Bronchial epithelial cell (primary cell): ENCODE measurements at regions not wholly inside any gene's neighbourhood (a gene's known extent, or its start where the extent isn't known, plus 50 kb on each side); places are given as distances from the start of the nearest gene placed in this dataset.

Source experiments
- DNase-seq: peaks from one replicate; pipeline ENCODE4 v3.0.0-alpha.2; 2010; ENCODE audit warnings: low read depth
- FAIRE-seq: peaks from 2 replicates; lab custom pipeline; 2011; peaks lifted over from hg19 to GRCh38; lab: Jason Lieb, UNC
- H3K27me3 ChIP-seq: 2 replicates; pipeline ENCODE4 v1.5.1; 2011; ENCODE audit warnings: low read length; ENCODE audit not compliant: control insufficient read depth, insufficient read depth
- H3K36me3 ChIP-seq: 2 replicates; pipeline ENCODE4 v1.5.1; 2011; ENCODE audit warnings: low read length; ENCODE audit not compliant: control insufficient read depth, insufficient read depth
- H3K4me3 ChIP-seq: 2 replicates; pipeline ENCODE4 v1.5.1; 2011; ENCODE audit warnings: mild to moderate bottlenecking, low read depth, low read length, control low read depth
- TF ChIP-seq, protein P1 (sequence below): IDR thresholded peaks from 2 replicates; pipeline ENCODE4 v1.5.1; 2011; ENCODE audit warnings: mild to moderate bottlenecking, moderate library complexity, low read length, control low read depth, inconsistent platforms; ENCODE audit not compliant: insufficient read depth, severe bottlenecking

DNA sequence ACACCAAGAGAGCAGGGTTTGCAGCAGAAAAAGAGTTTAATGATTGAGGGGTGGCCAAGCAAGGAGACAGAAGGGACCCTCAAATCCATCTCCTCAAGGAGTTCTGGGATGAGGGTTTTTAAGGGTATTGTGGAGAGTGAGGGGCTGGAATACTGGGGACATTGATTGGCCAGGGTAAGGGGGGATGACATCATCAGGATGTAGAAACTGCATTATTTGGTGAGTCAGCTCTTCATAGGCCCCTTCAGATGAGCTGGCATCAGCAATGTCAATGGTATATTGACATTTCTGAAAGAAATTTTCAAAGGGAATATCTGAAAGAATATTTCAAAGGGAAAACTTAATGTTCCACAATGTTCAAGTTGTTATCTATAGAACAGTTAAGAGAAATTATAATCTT, 168.1 kb upstream of the SNX7 start:
- TF ChIP-seq, protein P1, sequence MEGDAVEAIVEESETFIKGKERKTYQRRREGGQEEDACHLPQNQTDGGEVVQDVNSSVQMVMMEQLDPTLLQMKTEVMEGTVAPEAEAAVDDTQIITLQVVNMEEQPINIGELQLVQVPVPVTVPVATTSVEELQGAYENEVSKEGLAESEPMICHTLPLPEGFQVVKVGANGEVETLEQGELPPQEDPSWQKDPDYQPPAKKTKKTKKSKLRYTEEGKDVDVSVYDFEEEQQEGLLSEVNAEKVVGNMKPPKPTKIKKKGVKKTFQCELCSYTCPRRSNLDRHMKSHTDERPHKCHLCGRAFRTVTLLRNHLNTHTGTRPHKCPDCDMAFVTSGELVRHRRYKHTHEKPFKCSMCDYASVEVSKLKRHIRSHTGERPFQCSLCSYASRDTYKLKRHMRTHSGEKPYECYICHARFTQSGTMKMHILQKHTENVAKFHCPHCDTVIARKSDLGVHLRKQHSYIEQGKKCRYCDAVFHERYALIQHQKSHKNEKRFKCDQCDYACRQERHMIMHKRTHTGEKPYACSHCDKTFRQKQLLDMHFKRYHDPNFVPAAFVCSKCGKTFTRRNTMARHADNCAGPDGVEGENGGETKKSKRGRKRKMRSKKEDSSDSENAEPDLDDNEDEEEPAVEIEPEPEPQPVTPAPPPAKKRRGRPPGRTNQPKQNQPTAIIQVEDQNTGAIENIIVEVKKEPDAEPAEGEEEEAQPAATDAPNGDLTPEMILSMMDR = no peak
- no peaks in the 10 kb centered on the region for H3K27me3 ChIP-seq
- H3K4me3 ChIP-seq = no peak overlapping the region
- DNase-seq (peak; percentile 22), FAIRE-seq (no peak)
- H3K36me3 ChIP-seq = no peaks in the 10 kb centered on the region

DNA sequence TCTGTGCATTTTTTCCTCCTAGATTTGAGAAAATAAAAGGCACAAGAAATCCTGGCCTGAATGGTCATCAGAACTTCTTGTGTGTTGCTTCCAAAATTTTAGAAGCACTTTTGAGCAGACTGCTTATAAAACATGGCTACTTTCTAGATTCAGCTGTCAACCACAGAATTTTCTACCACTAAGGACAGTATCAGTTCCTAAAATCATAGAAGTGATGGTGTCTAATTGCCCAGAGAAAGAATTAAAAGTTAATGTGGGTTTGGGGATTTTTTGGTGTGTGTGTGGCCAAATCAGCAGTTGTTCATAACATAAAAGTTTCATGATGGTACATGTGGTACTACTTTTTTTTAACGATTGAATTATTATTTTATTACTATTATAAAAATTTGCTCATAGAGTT, 171.4 kb upstream of the SNX7 start:
- DNase-seq = no peak
- Histone ChIP-seq H3K27me3 (no peaks in the 10 kb centered on the region), H3K4me3 (no peak overlapping the region), H3K36me3 (no peaks in the 10 kb centered on the region)
- FAIRE-seq = no peak
- TF ChIP-seq, protein P1 = no peak

DNA sequence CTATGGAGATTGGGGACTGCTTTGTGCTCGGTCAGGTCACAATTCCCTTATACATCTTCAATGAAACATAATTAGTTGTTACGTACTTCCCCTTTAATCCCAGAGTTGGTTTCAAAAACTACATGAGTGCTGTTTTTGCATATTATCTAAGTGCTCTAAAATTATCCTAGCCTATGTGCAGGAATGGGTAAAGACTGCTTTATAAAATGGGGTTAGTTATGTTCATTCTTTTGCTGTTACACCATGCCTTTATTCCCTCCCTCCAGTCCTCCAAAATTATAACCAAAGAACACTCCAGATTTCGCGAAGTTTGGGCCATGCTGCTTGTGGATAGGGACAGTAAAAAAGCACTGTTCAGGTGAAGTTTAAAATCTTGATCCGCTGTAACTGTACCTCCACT, 173.9 kb upstream of the SNX7 start:
- Histone ChIP-seq H3K36me3 (no peaks in the 10 kb centered on the region), H3K4me3 (no peak overlapping the region), H3K27me3 (no peaks in the 10 kb centered on the region)
- FAIRE-seq (no peak), DNase-seq (no peak)
- TF ChIP-seq, protein P1 = no peak

DNA sequence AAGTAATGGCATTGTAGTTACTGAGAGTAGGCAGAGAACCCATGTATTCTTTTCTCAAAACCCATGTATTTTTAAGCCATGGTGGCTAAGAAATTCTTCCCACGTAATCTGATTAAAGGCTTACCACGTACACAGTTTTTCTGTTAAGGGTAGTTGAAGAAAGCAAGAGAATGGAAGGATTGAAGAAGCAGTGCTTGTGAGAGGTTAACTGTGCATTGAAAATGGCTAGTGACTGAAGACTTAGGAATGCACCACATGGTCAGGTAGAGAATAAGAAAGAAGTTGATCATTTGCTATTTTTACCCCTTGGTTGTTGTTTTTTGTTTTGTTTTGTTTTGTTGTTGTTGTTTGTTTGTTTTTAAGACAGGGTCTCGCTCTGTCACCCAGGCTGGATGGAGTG, 178.9 kb upstream of the SNX7 start:
- TF ChIP-seq, protein P1 = no peak
- DNase-seq (no peak), FAIRE-seq (no peak)
- Histone ChIP-seq H3K27me3 (no peaks in the 10 kb centered on the region), H3K36me3 (no peaks in the 10 kb centered on the region), H3K4me3 (no peak overlapping the region)

DNA sequence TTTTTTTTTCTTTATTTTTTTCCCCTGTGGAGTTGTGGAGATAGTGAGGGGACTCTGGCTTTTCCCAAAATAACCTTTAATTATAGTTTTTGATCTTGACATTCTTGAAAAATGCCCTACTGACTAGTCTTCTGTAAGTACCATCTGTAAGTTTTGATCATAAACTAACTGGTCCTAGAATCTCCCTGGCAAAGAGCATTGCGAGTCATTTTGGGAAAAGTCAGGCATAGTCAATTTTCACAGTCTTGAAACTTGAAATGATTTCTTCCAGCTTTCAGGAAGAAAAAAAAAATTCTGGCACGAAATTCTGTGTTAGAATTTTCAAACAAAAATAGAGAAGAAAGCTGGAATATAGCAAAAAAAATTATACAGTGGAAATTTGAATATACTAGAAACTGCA, 181.2 kb upstream of the SNX7 start:
- FAIRE-seq = no peak
- no peak for DNase-seq
- TF ChIP-seq, protein P1 = no peak
- H3K27me3 ChIP-seq = no peaks in the 10 kb centered on the region
- H3K4me3 ChIP-seq = no peak overlapping the region
- no peaks in the 10 kb centered on the region for H3K36me3 ChIP-seq

DNA sequence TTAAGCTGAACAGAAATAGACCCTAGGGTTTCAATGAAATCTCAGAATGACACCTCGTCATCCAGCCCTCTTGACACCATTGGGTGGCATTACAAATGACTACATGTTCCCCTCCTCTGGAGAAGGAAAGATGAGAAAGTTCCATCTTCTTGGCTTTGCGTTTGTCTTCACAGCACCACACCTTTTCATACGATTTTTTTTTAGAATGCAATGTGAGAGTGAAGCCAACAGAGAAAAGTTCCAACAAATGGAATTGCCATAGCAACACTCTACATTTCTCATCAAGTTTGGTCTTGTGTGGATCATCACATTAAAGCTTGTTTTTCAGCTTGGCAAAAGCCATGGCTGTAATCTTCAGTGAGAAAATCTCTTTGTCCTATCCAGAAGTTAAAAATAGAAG, 183.4 kb upstream of the SNX7 start:
- FAIRE-seq (no peak), DNase-seq (no peak)
- TF ChIP-seq, protein P1 = no peak
- Histone ChIP-seq H3K4me3 (no peak overlapping the region), H3K36me3 (no peaks in the 10 kb centered on the region), H3K27me3 (no peaks in the 10 kb centered on the region)
